ENCODE measurements at regions not wholly inside any gene's neighbourhood (a gene's known extent, or its start where the extent isn't known, plus 50 kb on each side); places are given as distances from the start of the nearest gene placed in this dataset.

DNA sequence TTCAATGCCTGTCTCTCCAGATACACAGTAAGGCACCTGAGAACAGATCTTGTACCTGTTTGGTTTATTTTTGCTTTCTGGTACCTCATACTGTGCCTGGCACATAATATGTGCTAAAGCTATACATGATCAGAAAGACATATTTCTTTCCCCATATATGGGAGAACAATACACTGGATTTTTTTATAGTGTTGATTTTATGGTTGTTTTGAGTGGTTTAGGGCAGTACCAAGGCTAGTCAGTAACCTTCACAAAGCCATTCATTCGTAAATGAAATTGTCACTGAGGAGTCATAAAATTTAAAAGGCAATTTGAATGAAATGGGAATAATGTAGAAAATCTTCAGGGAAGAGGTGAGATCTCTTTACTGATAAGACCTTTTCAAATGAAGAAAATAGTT, 810.2 kb downstream of the TUSC7 start:
- DNase-seq (no peak), ATAC-seq (no peak)
- TF ChIP-seq EZH2 (IDR thresholded peaks at IDR 0.05; ENCODE audit: low read length, unreplicated experiment), result no peak
- TF ChIP-seq, protein P1, sequence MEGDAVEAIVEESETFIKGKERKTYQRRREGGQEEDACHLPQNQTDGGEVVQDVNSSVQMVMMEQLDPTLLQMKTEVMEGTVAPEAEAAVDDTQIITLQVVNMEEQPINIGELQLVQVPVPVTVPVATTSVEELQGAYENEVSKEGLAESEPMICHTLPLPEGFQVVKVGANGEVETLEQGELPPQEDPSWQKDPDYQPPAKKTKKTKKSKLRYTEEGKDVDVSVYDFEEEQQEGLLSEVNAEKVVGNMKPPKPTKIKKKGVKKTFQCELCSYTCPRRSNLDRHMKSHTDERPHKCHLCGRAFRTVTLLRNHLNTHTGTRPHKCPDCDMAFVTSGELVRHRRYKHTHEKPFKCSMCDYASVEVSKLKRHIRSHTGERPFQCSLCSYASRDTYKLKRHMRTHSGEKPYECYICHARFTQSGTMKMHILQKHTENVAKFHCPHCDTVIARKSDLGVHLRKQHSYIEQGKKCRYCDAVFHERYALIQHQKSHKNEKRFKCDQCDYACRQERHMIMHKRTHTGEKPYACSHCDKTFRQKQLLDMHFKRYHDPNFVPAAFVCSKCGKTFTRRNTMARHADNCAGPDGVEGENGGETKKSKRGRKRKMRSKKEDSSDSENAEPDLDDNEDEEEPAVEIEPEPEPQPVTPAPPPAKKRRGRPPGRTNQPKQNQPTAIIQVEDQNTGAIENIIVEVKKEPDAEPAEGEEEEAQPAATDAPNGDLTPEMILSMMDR (conservative IDR thresholded peaks at IDR 0.05; ENCODE audit: low read depth, low read length), result no peak
- no TSS peak for BruUV-seq (replicated peaks)
- Histone ChIP-seq H3K4me1 (ENCODE audit: insufficient read depth, low read length) (no peaks in the 10 kb centered on the region), H3K4me3 (ENCODE audit: low read length) (no peak overlapping the region), H3K27me3 (ENCODE audit: low read length) (no peaks in the 10 kb centered on the region), H3K9me2 (replicated peaks; ENCODE audit: low read length) (no peaks in the 10 kb centered on the region), H3K4me2 (ENCODE audit: low read length) (no peak overlapping the region), H3K9ac (ENCODE audit: low read length) (no peak overlapping the region), H3K36me3 (ENCODE audit: low read depth, low read length) (no peaks in the 10 kb centered on the region), H3K79me2 (ENCODE audit: low read length) (no peaks in the 10 kb centered on the region), H3K9me3 (ENCODE audit: low read length) (peaks cover 10% of the 10 kb centered on the region), H3F3A (ENCODE audit: low read length, unreplicated experiment) (no peaks in the 10 kb centered on the region), H3K27ac (ENCODE audit: low read length) (no peak overlapping the region), H2AFZ (ENCODE audit: low read length) (no peak overlapping the region), H4K20me1 (ENCODE audit: low read length) (no peaks in the 10 kb centered on the region)
- intact Hi-C loops (cut with micrococcal nuclease), result no loop called here
- ChIA-PET CTCF (no interaction called here), POLR2A (ENCODE audit: unreplicated experiment) (no interaction called here)

DNA sequence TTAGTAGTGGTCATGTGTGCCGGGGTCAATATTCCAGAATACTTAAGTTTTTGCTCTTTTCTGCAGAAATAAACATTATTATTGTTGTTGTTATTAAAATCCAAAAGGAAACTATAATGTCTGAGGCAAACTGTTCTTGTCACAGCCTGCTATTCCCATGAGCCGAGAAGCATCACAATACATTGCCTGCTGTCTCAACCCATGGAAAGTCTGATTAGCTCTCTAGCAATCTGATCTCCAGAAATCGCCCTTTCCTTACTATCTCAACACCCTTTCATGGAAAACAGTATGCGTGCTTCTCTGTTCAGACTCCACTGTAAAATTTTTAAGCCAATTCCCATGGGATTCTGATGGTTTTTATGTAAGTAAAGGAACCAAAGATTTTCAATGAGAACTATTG, 811.0 kb downstream of the TUSC7 start:
- Histone ChIP-seq H2AFZ (ENCODE audit: low read length) (no peak overlapping the region), H3K79me2 (ENCODE audit: low read length) (no peaks in the 10 kb centered on the region), H3F3A (ENCODE audit: low read length, unreplicated experiment) (no peaks in the 10 kb centered on the region), H3K27me3 (ENCODE audit: low read length) (no peaks in the 10 kb centered on the region), H3K4me2 (ENCODE audit: low read length) (no peak overlapping the region), H3K4me1 (ENCODE audit: insufficient read depth, low read length) (no peaks in the 10 kb centered on the region), H3K36me3 (ENCODE audit: low read depth, low read length) (no peaks in the 10 kb centered on the region), H3K9me2 (replicated peaks; ENCODE audit: low read length) (no peaks in the 10 kb centered on the region), H3K9me3 (ENCODE audit: low read length) (peaks cover 10% of the 10 kb centered on the region), H4K20me1 (ENCODE audit: low read length) (no peaks in the 10 kb centered on the region), H3K27ac (ENCODE audit: low read length) (no peak overlapping the region), H3K9ac (ENCODE audit: low read length) (no peak overlapping the region), H3K4me3 (ENCODE audit: low read length) (no peak overlapping the region)
- intact Hi-C loops (cut with micrococcal nuclease), result no loop called here
- TF ChIP-seq EZH2phosphoT487 (IDR thresholded peaks at IDR 0.05; ENCODE audit: borderline replicate concordance, low read length) (no peak), EZH2 (IDR thresholded peaks at IDR 0.05; ENCODE audit: low read length, unreplicated experiment) (no peak)
- TF ChIP-seq, protein P1 (conservative IDR thresholded peaks at IDR 0.05; ENCODE audit: low read depth, low read length), result no peak
- ATAC-seq (no peak), DNase-seq (no peak)
- POLR2A ChIA-PET (ENCODE audit: unreplicated experiment), result no interaction called here
- CTCF ChIA-PET, result no interaction called here
- BruUV-seq (replicated peaks), result no TSS peak

DNA sequence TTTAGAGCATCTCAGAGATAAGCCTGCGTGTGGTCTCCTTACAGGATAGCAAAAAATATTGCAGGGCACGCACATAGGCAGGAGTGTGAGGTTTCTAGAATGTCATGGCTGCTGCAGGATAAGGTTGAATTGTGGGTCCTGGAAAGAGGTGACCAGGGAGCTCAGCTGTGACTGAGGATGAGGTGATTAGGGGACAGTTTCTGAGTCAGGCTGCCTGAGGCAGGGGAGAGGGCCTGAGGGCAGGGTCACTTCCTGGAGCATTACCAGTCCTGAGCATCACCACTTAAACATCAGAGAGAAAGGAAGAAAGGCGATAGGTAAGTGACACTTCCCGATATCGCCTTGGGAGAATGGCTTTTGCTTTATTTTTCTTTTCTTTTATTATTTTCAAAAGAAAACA, 813.8 kb downstream of the TUSC7 start:
- BruUV-seq (replicated peaks), result no TSS peak
- ChIA-PET POLR2A (ENCODE audit: unreplicated experiment) (no interaction called here), CTCF (no interaction called here)
- Histone ChIP-seq H3K36me3 (ENCODE audit: low read depth, low read length) (no peaks in the 10 kb centered on the region), H3K4me1 (ENCODE audit: insufficient read depth, low read length) (no peaks in the 10 kb centered on the region), H3K9ac (ENCODE audit: low read length) (no peak overlapping the region), H3K27me3 (ENCODE audit: low read length) (no peaks in the 10 kb centered on the region), H3K4me3 (ENCODE audit: low read length) (no peak overlapping the region), H2AFZ (ENCODE audit: low read length) (no peak overlapping the region), H3K9me3 (ENCODE audit: low read length) (0 out of 2 replicates have a peak, but pooled peaks cover 4% of the 10 kb centered on the region), H3K9me2 (replicated peaks; ENCODE audit: low read length) (no peaks in the 10 kb centered on the region), H4K20me1 (ENCODE audit: low read length) (no peaks in the 10 kb centered on the region), H3F3A (ENCODE audit: low read length, unreplicated experiment) (no peaks in the 10 kb centered on the region), H3K4me2 (ENCODE audit: low read length) (no peak overlapping the region), H3K27ac (ENCODE audit: low read length) (no peak overlapping the region), H3K79me2 (ENCODE audit: low read length) (no peaks in the 10 kb centered on the region)
- no peak for DNase-seq
- intact Hi-C loops (cut with micrococcal nuclease), result no loop called here
- TF ChIP-seq, protein P1 (conservative IDR thresholded peaks at IDR 0.05; ENCODE audit: low read depth, low read length), result no peak
- TF ChIP-seq EZH2phosphoT487 (IDR thresholded peaks at IDR 0.05; ENCODE audit: borderline replicate concordance, low read length), result no peak
- no peak for TF ChIP-seq EZH2 (IDR thresholded peaks at IDR 0.05; ENCODE audit: low read length, unreplicated experiment)
- no peak for ATAC-seq

All from PC-3 (cell line).